Fibroblast of skin of right quadriceps (primary cell): ENCODE measurements at regions not wholly inside any gene's neighbourhood (a gene's known extent, or its start where the extent isn't known, plus 50 kb on each side); places are given as distances from the start of the nearest gene placed in this dataset.
"Not testable (repeated sequence)": the region's sequence is repeated elsewhere in the genome, so short reads cannot be mapped to it uniquely, and the experiment has no call there.

Experiments
- DNase-seq: peaks from one replicate; pipeline ENCODE4 v3.0.0-alpha.2; 2013

- DNase-seq = no peak
Measured at GRCh38 chr5:85556464-85556863, 1061.3 kb upstream of the COX7C start.

- DNase-seq = no peak
Measured at GRCh38 chr5:85576666-85577065, 1041.1 kb upstream of the COX7C start.

GRCh38 chr5:85587806-85588205 is 1029.9 kb upstream of the COX7C start:
- DNase-seq = not testable (repeated sequence)

GRCh38 chr5:85588268-85588667 is 1029.5 kb upstream of the COX7C start:
- not testable (repeated sequence) for DNase-seq

- no peak for DNase-seq
Measured at GRCh38 chr5:85590764-85591163, 1027.0 kb upstream of the COX7C start.

- DNase-seq = no peak
Measured at GRCh38 chr5:85591311-85591710, 1026.4 kb upstream of the COX7C start.

GRCh38 chr5:85602843-85603242 is 1014.9 kb upstream of the COX7C start:
- no peak for DNase-seq

- DNase-seq = no peak
Measured at GRCh38 chr5:85604378-85604777, 1013.4 kb upstream of the COX7C start.

- DNase-seq = no peak
Measured at GRCh38 chr5:85604786-85605185, 1013.0 kb upstream of the COX7C start.

- DNase-seq = no peak
Measured at GRCh38 chr5:85605381-85605780, 1012.4 kb upstream of the COX7C start.

GRCh38 chr5:85614489-85614888 is 1003.3 kb upstream of the COX7C start:
- DNase-seq = no peak

GRCh38 chr5:85621668-85622067 is 996.1 kb upstream of the COX7C start:
- no peak for DNase-seq

GRCh38 chr5:85628153-85628552 is 989.6 kb upstream of the COX7C start:
- DNase-seq = no peak

- not testable (repeated sequence) for DNase-seq
Measured at GRCh38 chr5:85638495-85639125, 979.1 kb upstream of the COX7C start.

- DNase-seq = no peak
Measured at GRCh38 chr5:85646036-85646435, 971.7 kb upstream of the COX7C start.

- DNase-seq = no peak
Measured at GRCh38 chr5:85646641-85647040, 971.1 kb upstream of the COX7C start.

- no peak for DNase-seq
Measured at GRCh38 chr5:85647349-85648127, 970.2 kb upstream of the COX7C start.

- DNase-seq = no peak
Measured at GRCh38 chr5:85648495-85648894, 969.2 kb upstream of the COX7C start.

- no peak for DNase-seq
Measured at GRCh38 chr5:85651731-85652130, 966.0 kb upstream of the COX7C start.

GRCh38 chr5:85654144-85654543 is 963.6 kb upstream of the COX7C start:
- not testable (repeated sequence) for DNase-seq

- no peak for DNase-seq
Measured at GRCh38 chr5:85656050-85656449, 961.7 kb upstream of the COX7C start.

- DNase-seq = not testable (repeated sequence)
Measured at GRCh38 chr5:85657328-85657727, 960.4 kb upstream of the COX7C start.

- not testable (repeated sequence) for DNase-seq
Measured at GRCh38 chr5:85662969-85663707, 954.6 kb upstream of the COX7C start.

GRCh38 chr5:85663708-85664031 is 954.1 kb upstream of the COX7C start:
- DNase-seq = no peak
